Retinal pigment epithelial cell (primary cell): ENCODE measurements at regions not wholly inside any gene's neighbourhood (a gene's known extent, or its start where the extent isn't known, plus 50 kb on each side); places are given as distances from the start of the nearest gene placed in this dataset.

ENCODE experiments used
- DNase-seq: peaks from one replicate; pipeline ENCODE4 v3.0.0-alpha.2; 2010; ENCODE audit warnings: low read depth
- H3K4me3 ChIP-seq: 2 replicates; pipeline ENCODE4 v1.5.1; 2011; ENCODE audit warnings: mild to moderate bottlenecking, low read length, control low read depth, moderate library complexity
- CTCF ChIP-seq: conservative IDR thresholded peaks from 2 replicates; pipeline ENCODE4 v1.5.1; 2011; ENCODE audit warnings: low read depth, low read length, control low read depth, inconsistent platforms

GRCh38 chr5:124606543-124606942 lies 139.9 kb downstream of the ZNF608 start:
- TF ChIP-seq CTCF = no peak
- H3K4me3 ChIP-seq = no peak overlapping the region
- DNase-seq = no peak

- TF ChIP-seq CTCF = no peak
- DNase-seq = no peak
Measured at GRCh38 chr5:124606093-124606492, 140.3 kb downstream of the ZNF608 start.

GRCh38 chr5:124605541-124605940 lies 140.9 kb downstream of the ZNF608 start:
- no peak for DNase-seq
- no peak for TF ChIP-seq CTCF
- H3K4me3 ChIP-seq = no peak overlapping the region

More at GRCh38 chr5:124606093-124606492, 140.3 kb downstream of the ZNF608 start:
- H3K4me3 ChIP-seq = no peak overlapping the region

- no peak for TF ChIP-seq CTCF
- no peak for DNase-seq
- H3K4me3 ChIP-seq = no peak overlapping the region
Measured at GRCh38 chr5:124604419-124604818, 142.0 kb downstream of the ZNF608 start.

- H3K4me3 ChIP-seq = no peak overlapping the region
- TF ChIP-seq CTCF = no peak
- no peak for DNase-seq
Measured at GRCh38 chr5:124602925-124603650, 143.4 kb downstream of the ZNF608 start.

GRCh38 chr5:124599028-124599973 lies 147.1 kb downstream of the ZNF608 start:
- no peak overlapping the region for H3K4me3 ChIP-seq
- peak; percentile 99 for DNase-seq
- no peak for TF ChIP-seq CTCF
